HCT116 (cell line): ENCODE measurements at regions not wholly inside any gene's neighbourhood (a gene's known extent, or its start where the extent isn't known, plus 50 kb on each side); places are given as distances from the start of the nearest gene placed in this dataset.
A peak's percentile ranks its signal among the peaks of the same experiment; 100 is the strongest.

Experiments
- ATAC-seq: fragments of 200-7000 bp; cut with Tn5 transposase; 2 replicates; pipeline ENCODE4 v1.9.1; 2020; ENCODE audit warnings: mild to moderate bottlenecking, moderate library complexity
- BruUV-seq: library from RNA; stranded (reverse); fragments of 400-500 nt; replicated peaks from 2 replicates; lab custom pipeline; 2021; lab: Mats Ljungman, UMichigan
- CTCF ChIA-PET: fragments of 300-600 bp; sonication (Branson Sonifier 250); formaldehyde crosslinking; loops from one replicate; lab custom pipeline; 2021; ENCODE audit warnings: antibody characterized with exemption; lab: Charles Lee
- POLR2A ChIA-PET: fragments of 300-600, 350-600 bp; sonication (Branson Sonifier 250); formaldehyde crosslinking; loops from one replicate; lab custom pipeline; 2021; ENCODE audit warnings: antibody characterized with exemption; lab: Charles Lee
- RAD21 ChIA-PET, 2 experiments: fragments of 300-600 bp; sonication (Branson Sonifier 250); formaldehyde crosslinking; loops; one replicate each; lab custom pipeline; 2023; ENCODE audit warnings: low total read pairs in 2 of 2; ENCODE audit not compliant: uncharacterized antibody in 2 of 2, unreplicated experiment in 2 of 2, low non-redundant PET in 1 of 2; lab: Charles Lee
- DNase-seq: peaks from one replicate; pipeline ENCODE4 v3.0.0-alpha.2; 2010; ENCODE audit warnings: low read depth, low spot score
- H2AFZ ChIP-seq: fragments of 200-600 bp; shearing (Covaris generic), sonication (generic); 2 replicates; pipeline ENCODE4 v1.6.1; 2017; ENCODE audit warnings: low read depth, mixed run types, mixed read lengths, antibody characterized with exemption, low read length; ENCODE audit not compliant: poor library complexity, severe bottlenecking
- H3K27ac ChIP-seq: 2 replicates; pipeline ENCODE4 v1.5.1; 2012; ENCODE audit warnings: low read depth, low read length
- H3K27me3 ChIP-seq: fragments of 200-600 bp; sonication (generic); 2 replicates; pipeline ENCODE4 v1.6.1; 2016; ENCODE audit warnings: mixed run types, low read length, mixed read lengths; ENCODE audit not compliant: insufficient read depth
- H3K36me3 ChIP-seq, 2 experiments: fragments of 200-500 bp in 1 of 2; fragments of 200-600 bp in 1 of 2; sonication (Bioruptor generic) in 1 of 2; sonication (generic) in 1 of 2; 2 replicates each; pipeline versions ENCODE4 v1.5.1 to v1.6.1; 2014 to 2016; ENCODE audit warnings: low read length in 2 of 2, inconsistent platforms in 1 of 2, mixed read lengths in 1 of 2, mixed run types in 1 of 2; ENCODE audit not compliant: insufficient read depth in 2 of 2, control insufficient read depth in 1 of 2
- H3K4me1 ChIP-seq, 2 experiments: fragments of 200-600 bp in 1 of 2; sonication (generic) in 1 of 2; 2 replicates each; pipeline versions ENCODE4 v1.5.1 to v1.6.1; 2012 to 2017; ENCODE audit warnings: low read length in 2 of 2, inconsistent platforms in 1 of 2, mild to moderate bottlenecking in 1 of 2, mixed read lengths in 1 of 2, mixed run types in 1 of 2, moderate library complexity in 1 of 2; ENCODE audit not compliant: insufficient read depth in 2 of 2, control insufficient read depth in 1 of 2
- H3K4me2 ChIP-seq: fragments of 200-600 bp; sonication (generic); 2 replicates; pipeline ENCODE4 v1.6.1; 2017; ENCODE audit warnings: mixed run types, low read length, mixed read lengths
- H3K4me3 ChIP-seq, 2 experiments: fragments of 200-600 bp in 1 of 2; sonication (generic) in 1 of 2; replicated peaks in 1 of 2; 2 replicates each; pipeline ENCODE4 v1.5.1; 2011 to 2016; ENCODE audit warnings: low read length in 2 of 2, control low read depth in 1 of 2, low read depth in 1 of 2, mild to moderate bottlenecking in 1 of 2, mixed read lengths in 1 of 2, mixed run types in 1 of 2
- H3K79me2 ChIP-seq: fragments of 200-600 bp; sonication (generic); 2 replicates; pipeline ENCODE4 v1.6.1; 2017; ENCODE audit warnings: mild to moderate bottlenecking, mixed run types, low read length, moderate library complexity, mixed read lengths; ENCODE audit not compliant: insufficient read depth
- H3K9ac ChIP-seq: fragments of 200-600 bp; sonication (generic); 2 replicates; pipeline ENCODE4 v1.6.1; 2016; ENCODE audit warnings: low read length, mixed read lengths
- H3K9me2 ChIP-seq: fragments of 200-600 bp; sonication (generic), shearing (Covaris generic); 2 replicates; pipeline ENCODE4 v1.6.1; 2017; ENCODE audit warnings: mixed run types, mild to moderate bottlenecking, moderate library complexity; ENCODE audit not compliant: insufficient read depth
- H3K9me3 ChIP-seq, 2 experiments: fragments of 200-500 bp in 1 of 2; fragments of 200-600 bp in 1 of 2; sonication (Bioruptor generic) in 1 of 2; sonication (generic) in 1 of 2; 2 replicates each; pipeline ENCODE4 v1.6.1; 2014 to 2017; ENCODE audit warnings: low read length in 2 of 2, mixed read lengths in 2 of 2, inconsistent platforms in 1 of 2, low read depth in 1 of 2, mild to moderate bottlenecking in 1 of 2, mixed run types in 1 of 2, moderate library complexity in 1 of 2; ENCODE audit not compliant: control insufficient read depth in 1 of 2, insufficient read depth in 1 of 2
- H4K20me1 ChIP-seq: fragments of 200-600 bp; sonication (generic), shearing (Covaris generic); 2 replicates; pipeline ENCODE4 v1.6.1; 2017; ENCODE audit warnings: mixed run types, mild to moderate bottlenecking, moderate library complexity; ENCODE audit not compliant: insufficient read depth
- ATF3 ChIP-seq: IDR thresholded peaks from 2 replicates; pipeline ENCODE4 v1.6.1; 2012
- CBX3 ChIP-seq: IDR thresholded peaks from 2 replicates; pipeline ENCODE4 v1.6.1; 2012; ENCODE audit warnings: low read depth
- CEBPB ChIP-seq: IDR thresholded peaks from 2 replicates; pipeline ENCODE4 v1.6.1; 2012; ENCODE audit warnings: low read depth
- CTCF ChIP-seq, 3 experiments: fragments of 200-600 bp in 1 of 3; sonication (generic) in 1 of 3; IDR thresholded peaks in 2 of 3; conservative IDR thresholded peaks in 1 of 3; 2 replicates each; pipeline ENCODE4 v1.5.1; 2012 to 2017; ENCODE audit warnings: low read depth in 2 of 3, low read length in 2 of 3, antibody characterized with exemption in 1 of 3, borderline replicate concordance in 1 of 3, control low read depth in 1 of 3, mild to moderate bottlenecking in 1 of 3, mixed read lengths in 1 of 3, mixed run types in 1 of 3, moderate library complexity in 1 of 3; ENCODE audit not compliant: insufficient read depth in 1 of 3
- EGR1 ChIP-seq: IDR thresholded peaks from 2 replicates; pipeline ENCODE4 v1.6.1; 2012; ENCODE audit warnings: low read depth
- EZH2 ChIP-seq: fragments of 200-600 bp; sonication (generic); IDR thresholded peaks from 2 replicates; pipeline ENCODE4 v1.6.1; 2017; ENCODE audit warnings: antibody characterized with exemption, mixed run types
- EZH2phosphoT487 ChIP-seq: fragments of 200-600 bp; IDR thresholded peaks from 2 replicates; pipeline ENCODE4 v1.6.1; 2018; ENCODE audit warnings: antibody characterized with exemption, borderline replicate concordance
- JUND ChIP-seq: IDR thresholded peaks from 2 replicates; pipeline ENCODE4 v1.6.1; 2012
- MAX ChIP-seq: IDR thresholded peaks from 2 replicates; pipeline ENCODE4 v1.6.1; 2012
- POLR2A ChIP-seq: IDR thresholded peaks from 2 replicates; pipeline ENCODE4 v1.7.0; 2011; ENCODE audit warnings: borderline replicate concordance; ENCODE audit not compliant: insufficient read depth, insufficient read length; ENCODE audit errors: extremely low read depth
- POLR2AphosphoS5 ChIP-seq: IDR thresholded peaks from 2 replicates; pipeline ENCODE4 v1.6.1; 2011; ENCODE audit warnings: mild to moderate bottlenecking, low read depth, low read length, moderate library complexity
- RAD21 ChIP-seq: IDR thresholded peaks from 2 replicates; pipeline ENCODE4 v1.6.1; 2012; ENCODE audit warnings: low read depth, mild to moderate bottlenecking
- SIN3A ChIP-seq: IDR thresholded peaks from 2 replicates; pipeline ENCODE4 v1.6.1; 2012; ENCODE audit warnings: low read depth
- SP1 ChIP-seq: IDR thresholded peaks from 2 replicates; pipeline ENCODE4 v1.6.1; 2012; ENCODE audit warnings: low read depth
- SRF ChIP-seq: IDR thresholded peaks from 2 replicates; pipeline ENCODE4 v1.6.1; 2012; ENCODE audit warnings: low read depth
- TCF7L2 ChIP-seq: IDR thresholded peaks from 2 replicates; pipeline ENCODE4 v1.7.0; 2011; ENCODE audit warnings: borderline replicate concordance, inconsistent platforms; ENCODE audit not compliant: insufficient read depth, insufficient read length; ENCODE audit errors: extremely low read depth
- YY1 ChIP-seq: IDR thresholded peaks from 2 replicates; pipeline ENCODE4 v1.6.1; 2011; ENCODE audit warnings: low read length, low read depth, moderate library complexity, mild to moderate bottlenecking; ENCODE audit not compliant: insufficient replicate concordance; ENCODE audit errors: extremely low read depth
- ZBTB33 ChIP-seq: IDR thresholded peaks from 2 replicates; pipeline ENCODE4 v1.6.1; 2011; ENCODE audit warnings: mild to moderate bottlenecking, low read length, moderate library complexity; ENCODE audit not compliant: insufficient replicate concordance; ENCODE audit errors: extremely low read depth
- ZFX ChIP-seq: fragments of 450-650 bp; IDR thresholded peaks from 2 replicates; pipeline ENCODE4 v1.6.1; 2017
- ZNF274 ChIP-seq: fragments of 200-500 bp; sonication (Bioruptor generic); IDR thresholded peaks from 2 replicates; pipeline ENCODE4 v1.6.1; 2014; ENCODE audit warnings: mild to moderate bottlenecking, low read depth, low read length, inconsistent platforms
- intact Hi-C: fragments of 100-400 bp; cut with micrococcal nuclease; formaldehyde crosslinking; loops from 2 replicates; pipeline ENCODE4 v1.10.0; 2022

GRCh38 chr9:91089405-91090129 lies 272.2 kb downstream of the AUH start (continued):
- TF ChIP-seq ZFX (no peak; the same call in 1 of the 2 replicates), JUND (no peak), SP1 (no peak), SIN3A (no peak), RAD21 (peak; percentile 92), TCF7L2 (no peak), EZH2 (no peak)

GRCh38 chr9:91090130-91090410 lies 271.6 kb downstream of the AUH start:
- DNase-seq (no peak), ATAC-seq (no peak)
- intact Hi-C loops: no loop called here
- Histone ChIP-seq H3K9ac (no peak overlapping the region), H3K79me2 (no peaks in the 10 kb centered on the region), H3K27ac (no peak overlapping the region), H3K4me2 (no peak overlapping the region), H3K4me3 (no peak overlapping the region), H3K9me3 (no peaks in the 10 kb centered on the region), H3K36me3 (no peaks in the 10 kb centered on the region), H3K4me1 (no peaks in the 10 kb centered on the region), H4K20me1 (no peaks in the 10 kb centered on the region), H2AFZ (no peak overlapping the region), H3K9me2 (no peaks in the 10 kb centered on the region), H3K27me3 (no peaks in the 10 kb centered on the region)
- ChIA-PET CTCF (interaction anchor here (0.7 to 1.4 kb wide), 5 partner anchors 10 to 344 kb away, joined by 3 to 8 read pairs (median 4); no protein-coding TSS in a partner anchor), RAD21 (interaction anchor here in 1 of 2 experiments (1.1 to 1.2 kb wide), 3 partner anchors 164 to 336 kb away, joined by 3 to 4 read pairs (median 4); partner anchors contain the start of gene NFIL3), POLR2A (no interaction called here)
- BruUV-seq: no TSS peak
- TF ChIP-seq RAD21 (no peak), ATF3 (no peak), POLR2A (no peak), SIN3A (no peak), SP1 (no peak), EZH2 (no peak), MAX (no peak), ZFX (no peak), CEBPB (no peak), SRF (no peak), EGR1 (no peak), YY1 (no peak), ZBTB33 (no peak), CBX3 (no peak), EZH2phosphoT487 (no peak), POLR2AphosphoS5 (no peak), JUND (no peak), CTCF (IDR thresholded peaks at IDR 0.05 in 2 of 3, conservative IDR thresholded peaks at IDR 0.05 in 1 of 3; ENCODE audit: borderline replicate concordance in 1 of 3, insufficient read depth in 1 of 3, low read depth in 2 of 3, low read length in 2 of 3) (no peak), ZNF274 (no peak)
